Fibroblast of gingiva (primary cell): ENCODE measurements at regions not wholly inside any gene's neighbourhood (a gene's known extent, or its start where the extent isn't known, plus 50 kb on each side); places are given as distances from the start of the nearest gene placed in this dataset.

Experiments used
- DNase-seq: peaks from one replicate; pipeline ENCODE4 v3.0.0-alpha.2; 2011; ENCODE audit warnings: low read depth

- DNase-seq: no peak
Observed at GRCh38 chr3:181076558-181076957, 87.0 kb upstream of the DNAJC19 start.

GRCh38 chr3:181075098-181075497, 85.6 kb upstream of the DNAJC19 start:
- DNase-seq: no peak

- DNase-seq: no peak
Observed at GRCh38 chr3:181066143-181067087, 76.9 kb upstream of the DNAJC19 start.

GRCh38 chr3:181056136-181056732, 66.7 kb upstream of the DNAJC19 start:
- DNase-seq: no peak

- no peak for DNase-seq
Observed at GRCh38 chr3:181054538-181054937, 65.0 kb upstream of the DNAJC19 start.

- no peak for DNase-seq
Observed at GRCh38 chr3:181052256-181052655, 62.7 kb upstream of the DNAJC19 start.

- DNase-seq: no peak
Observed at GRCh38 chr3:181050738-181051137, 61.2 kb upstream of the DNAJC19 start.

- DNase-seq: no peak
Observed at GRCh38 chr3:181040030-181040429, 50.5 kb upstream of the DNAJC19 start.
